ENCODE measurements at regions not wholly inside any gene's neighbourhood (a gene's known extent, or its start where the extent isn't known, plus 50 kb on each side); places are given as distances from the start of the nearest gene placed in this dataset.
"Not testable (repeated sequence)": the region's sequence is repeated elsewhere in the genome, so short reads cannot be mapped to it uniquely, and the experiment has no call there.

- DNase-seq: no peak
Measured at GRCh38 chr4:129738175-129738574, 642.2 kb downstream of the C4orf33 start.

GRCh38 chr4:129747756-129748155 lies 651.8 kb downstream of the C4orf33 start:
- DNase-seq: no peak

- DNase-seq: no peak
Measured at GRCh38 chr4:129748991-129749390, 653.0 kb downstream of the C4orf33 start.

DNA sequence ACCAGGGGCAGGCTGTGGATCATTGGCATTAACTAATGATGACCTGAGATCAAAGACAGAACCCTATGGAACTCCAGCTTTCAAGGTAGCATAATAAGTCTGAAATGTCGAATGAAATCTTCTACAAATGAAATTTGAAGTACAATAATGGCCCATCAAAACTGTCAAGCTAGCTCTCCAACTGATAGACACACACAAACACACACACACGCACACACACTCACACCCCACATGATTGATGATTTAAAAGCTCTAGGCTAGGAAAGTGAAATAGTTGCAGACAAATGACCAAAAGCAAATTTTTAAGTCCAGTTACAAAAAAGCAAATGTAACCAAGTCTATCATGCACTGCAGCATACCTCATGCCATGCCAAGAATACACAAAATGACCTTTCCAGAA lies 655.7 kb downstream of the C4orf33 start:
- no peak for DNase-seq

GRCh38 chr4:129783596-129783995 lies 687.6 kb downstream of the C4orf33 start:
- no peak for DNase-seq

DNA sequence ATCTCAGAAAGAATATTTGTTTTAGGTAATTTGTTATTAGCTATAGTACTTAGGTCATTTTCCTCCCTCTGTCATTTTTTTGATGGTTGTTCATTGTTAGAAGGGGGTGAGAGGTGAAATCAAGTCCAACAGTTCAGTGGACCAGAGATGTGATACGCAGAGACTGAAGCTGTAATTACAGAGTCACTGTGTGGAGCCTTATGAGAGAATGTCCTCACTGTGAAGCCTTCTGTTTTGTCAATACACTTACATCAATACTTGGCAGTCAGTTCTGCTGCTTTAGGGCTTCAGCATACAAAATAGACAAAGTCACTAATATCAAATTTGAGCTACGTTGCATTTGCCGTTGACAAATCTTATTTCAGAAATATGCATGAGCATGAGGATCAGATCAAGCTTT lies 692.5 kb downstream of the C4orf33 start:
- DNase-seq: no peak

GRCh38 chr4:129804461-129804981 lies 708.6 kb downstream of the C4orf33 start:
- no peak for DNase-seq

- DNase-seq: no peak
Measured at GRCh38 chr4:129806986-129807385, 711.0 kb downstream of the C4orf33 start.

- DNase-seq: no peak
Measured at GRCh38 chr4:129808242-129808641, 712.3 kb downstream of the C4orf33 start.

GRCh38 chr4:129821073-129821472 lies 725.1 kb downstream of the C4orf33 start:
- no peak for DNase-seq

DNA sequence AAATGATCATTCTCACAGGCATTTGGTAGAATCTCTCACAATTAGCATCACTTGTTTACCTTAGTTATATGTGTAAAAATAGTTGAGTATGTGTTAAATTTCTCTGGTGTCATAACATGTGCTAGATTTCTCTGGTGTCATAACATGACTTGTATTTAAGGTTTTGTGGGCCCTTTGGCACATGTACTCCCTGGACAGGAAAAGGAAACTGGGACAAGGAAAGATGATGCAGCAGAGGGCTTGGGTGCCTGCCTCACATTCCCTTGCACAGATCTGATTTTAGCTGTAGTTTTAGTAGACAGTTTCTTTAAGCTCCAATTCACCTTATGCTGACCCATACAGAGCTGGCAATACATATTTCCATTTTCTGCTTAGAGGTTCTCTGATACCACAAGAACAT lies 726.0 kb downstream of the C4orf33 start:
- no peak for DNase-seq

GRCh38 chr4:129822701-129823100 lies 726.7 kb downstream of the C4orf33 start:
- no peak for DNase-seq

- DNase-seq: no peak
Measured at GRCh38 chr4:129823105-129823504, 727.2 kb downstream of the C4orf33 start.

DNA sequence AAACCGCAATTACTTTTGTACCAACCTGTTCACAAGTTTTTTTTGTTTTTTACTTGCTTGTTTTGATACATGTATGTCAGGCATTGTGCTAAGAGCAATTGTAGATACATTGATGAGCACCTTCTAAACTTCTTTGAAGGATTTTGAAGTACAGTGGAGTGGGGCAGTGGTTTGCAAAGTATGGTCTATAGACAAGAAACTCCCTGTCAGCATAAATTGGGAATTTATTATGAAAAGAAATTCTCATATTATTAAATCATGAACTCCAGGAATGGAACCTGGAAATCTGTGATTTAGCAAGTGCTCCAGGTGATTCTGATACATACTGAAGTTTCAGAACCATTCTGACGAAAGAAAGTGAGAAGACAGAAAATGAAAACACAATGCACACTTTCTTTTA lies 733.4 kb downstream of the C4orf33 start:
- DNase-seq: no peak

GRCh38 chr4:129839687-129840086 lies 743.7 kb downstream of the C4orf33 start:
- no peak for DNase-seq

DNA sequence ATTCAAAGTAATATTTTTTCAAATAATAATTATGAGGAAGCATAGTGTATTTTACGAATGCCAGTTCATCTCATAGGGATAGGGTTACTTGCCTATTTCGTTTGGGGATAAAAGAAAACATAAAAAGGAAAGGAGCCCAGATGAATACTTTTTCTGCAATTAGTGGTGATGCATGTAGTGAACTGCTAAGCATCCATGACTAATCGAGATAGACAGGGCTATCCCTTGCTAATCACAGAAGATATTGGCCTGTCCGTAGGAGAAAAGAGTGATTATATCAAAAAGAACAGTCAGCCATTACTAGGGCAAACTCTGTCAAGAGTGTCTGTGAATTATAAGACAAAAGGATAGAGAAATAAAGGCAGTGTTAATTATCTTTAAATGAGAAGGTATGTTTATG lies 746.1 kb downstream of the C4orf33 start:
- DNase-seq: no peak

GRCh38 chr4:129852434-129852833 lies 756.5 kb downstream of the C4orf33 start:
- no peak for DNase-seq

- DNase-seq: not testable (repeated sequence)
Measured at GRCh38 chr4:129853685-129854467, 757.9 kb downstream of the C4orf33 start.

GRCh38 chr4:129862461-129862860 lies 766.5 kb downstream of the C4orf33 start:
- DNase-seq: no peak

GRCh38 chr4:129863206-129863605 lies 767.3 kb downstream of the C4orf33 start:
- no peak for DNase-seq

DNA sequence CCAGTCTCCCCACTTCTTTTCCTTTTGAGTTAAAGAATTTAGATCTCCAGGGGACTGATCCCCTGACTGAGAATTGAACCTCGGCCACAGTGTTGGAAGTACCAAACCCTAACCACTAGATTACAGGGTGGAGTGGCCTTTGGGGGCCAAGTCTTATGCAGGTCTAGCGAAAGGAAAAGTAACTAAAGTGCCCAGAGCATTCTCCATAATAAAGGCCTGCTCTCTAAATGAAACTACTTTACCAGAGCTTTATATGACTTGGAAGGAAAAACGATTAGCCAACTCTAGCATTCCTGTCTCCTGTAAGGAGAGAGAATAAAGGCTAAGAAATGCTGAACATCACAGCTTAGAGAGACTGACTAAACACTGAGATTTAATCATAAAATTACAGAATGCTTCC lies 788.0 kb downstream of the C4orf33 start:
- no peak for DNase-seq

GRCh38 chr4:129897111-129897510 lies 801.2 kb downstream of the C4orf33 start:
- no peak for DNase-seq

DNA sequence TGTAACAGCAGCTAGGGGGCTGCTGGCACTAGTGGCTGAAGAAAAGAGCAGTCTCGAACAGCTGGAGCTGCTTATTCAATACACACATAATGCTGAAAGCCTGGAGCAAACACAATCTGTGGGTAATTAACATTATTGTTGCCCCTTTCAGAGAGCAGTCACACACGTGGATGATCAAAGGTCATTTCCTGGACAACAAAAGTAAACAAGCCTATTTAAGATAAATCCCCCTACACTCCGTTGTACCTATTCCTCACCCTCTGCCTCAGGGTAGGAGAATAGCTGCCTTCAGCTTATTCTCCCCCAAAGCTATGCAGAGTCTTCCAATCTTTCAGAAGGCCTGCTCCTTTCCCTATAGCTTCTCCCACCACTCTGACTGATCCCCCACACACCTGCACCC lies 803.9 kb downstream of the C4orf33 start:
- DNase-seq: no peak

GRCh38 chr4:129900430-129900953 lies 804.5 kb downstream of the C4orf33 start:
- no peak for DNase-seq

DNA sequence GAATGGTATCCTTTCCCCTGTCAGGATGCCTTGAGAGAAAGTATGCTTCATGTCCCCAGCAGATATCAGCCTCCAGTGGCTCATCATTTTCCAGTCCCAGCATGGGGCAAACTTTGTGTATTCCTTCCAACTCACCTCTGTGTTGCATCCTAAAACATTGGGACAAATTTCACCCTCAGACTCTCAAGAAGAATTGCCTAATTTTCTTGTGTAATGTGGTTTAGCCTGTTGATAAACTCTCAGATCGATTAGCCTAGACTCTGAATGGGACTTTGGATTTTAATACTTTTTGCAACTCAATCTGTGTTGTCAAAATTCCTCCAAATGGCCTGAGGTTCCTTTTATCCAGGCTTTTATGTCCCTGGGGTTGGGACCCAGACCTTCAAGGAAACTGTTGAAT lies 805.3 kb downstream of the C4orf33 start:
- DNase-seq: no peak

Data from stimulated activated CD4-positive, alpha-beta T cell treated with anti-CD3 and anti-CD28 coated beads, Interleukin-2, amount 100 ng/mL, for 24 hours (primary cell).